DMS153 (cell line): ENCODE measurements at regions not wholly inside any gene's neighbourhood (a gene's known extent, or its start where the extent isn't known, plus 50 kb on each side); places are given as distances from the start of the nearest gene placed in this dataset.

Experiments used
- DNase-seq: peaks from one replicate; lab custom pipeline; 2025; lab: John Stamatoyannopoulos, UW

DNA sequence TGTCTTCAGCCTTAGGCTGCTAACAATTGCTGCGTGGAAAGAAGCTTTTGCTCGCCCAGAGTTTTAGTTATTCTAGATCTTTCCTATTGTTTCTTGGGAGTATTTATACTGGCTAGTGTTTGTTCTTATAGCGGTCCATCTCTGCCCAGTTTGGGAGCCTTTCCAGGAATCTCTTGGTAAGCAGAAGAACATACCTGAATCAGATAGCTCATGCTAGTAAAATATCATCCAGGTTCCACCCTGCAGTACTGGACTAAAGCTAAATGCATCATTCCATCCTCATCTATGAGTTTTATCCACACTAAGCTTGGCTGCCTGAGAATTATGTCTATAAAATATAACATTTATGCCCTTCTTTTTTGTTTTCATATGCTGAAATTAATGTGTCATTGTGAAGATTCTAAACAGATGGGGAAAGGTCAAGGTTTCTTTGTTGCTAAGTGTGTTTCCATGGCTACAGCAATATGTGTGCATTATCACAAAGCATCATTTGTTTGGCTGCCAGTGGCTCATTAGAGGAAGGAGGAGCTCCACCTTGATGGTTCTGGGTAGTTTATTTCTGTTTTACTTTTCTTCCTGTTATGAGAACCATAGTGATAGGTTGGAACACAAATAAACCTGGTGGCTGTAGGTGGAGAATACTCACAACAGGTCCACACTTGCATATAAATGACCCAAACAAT is 182.8 kb downstream of the PIK3C3 start:
- peak; percentile 47 for DNase-seq

DNA sequence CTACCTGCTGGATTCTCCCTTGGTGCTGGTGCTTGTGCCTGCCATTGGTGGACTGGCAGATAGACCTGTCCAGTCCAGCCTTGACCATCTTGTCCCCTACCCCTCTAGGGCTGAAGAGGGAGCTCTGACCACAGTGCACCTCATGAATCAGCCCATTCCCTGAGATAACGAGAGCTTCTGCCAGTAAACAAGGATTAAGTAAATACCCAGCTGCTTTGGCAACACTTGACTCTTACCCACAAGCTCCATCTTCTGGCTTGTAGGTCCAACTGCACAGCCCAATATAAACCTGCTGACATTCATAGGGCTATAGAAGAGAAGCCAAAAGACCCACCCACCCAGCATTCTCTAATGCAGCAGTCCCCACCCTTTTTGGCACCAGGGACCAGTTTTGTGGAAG is 186.4 kb downstream of the PIK3C3 start:
- no peak for DNase-seq

GRCh38 chr18:42155024-42155423 is 200.0 kb downstream of the PIK3C3 start:
- no peak for DNase-seq

GRCh38 chr18:42156281-42156680 is 201.2 kb downstream of the PIK3C3 start:
- no peak for DNase-seq

DNA sequence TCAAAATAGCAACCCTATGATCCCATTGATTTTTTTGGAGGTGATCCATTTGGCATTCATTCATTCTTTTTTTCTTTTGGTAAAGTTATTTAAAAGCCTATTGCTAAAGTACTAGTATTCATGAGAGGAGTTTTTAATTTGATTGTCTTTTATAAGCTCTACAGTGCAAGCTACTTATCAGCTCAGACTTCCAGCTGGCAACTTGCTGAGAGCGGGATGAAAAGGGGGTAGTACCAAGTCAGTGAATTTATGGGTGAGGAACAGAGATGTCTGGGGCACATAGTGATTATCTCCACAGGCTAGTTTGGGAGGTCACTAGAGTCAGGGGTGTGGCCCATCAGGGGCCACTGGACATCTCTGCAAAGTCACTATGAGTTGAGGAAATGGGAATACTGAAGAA is 202.4 kb downstream of the PIK3C3 start:
- no peak for DNase-seq

DNA sequence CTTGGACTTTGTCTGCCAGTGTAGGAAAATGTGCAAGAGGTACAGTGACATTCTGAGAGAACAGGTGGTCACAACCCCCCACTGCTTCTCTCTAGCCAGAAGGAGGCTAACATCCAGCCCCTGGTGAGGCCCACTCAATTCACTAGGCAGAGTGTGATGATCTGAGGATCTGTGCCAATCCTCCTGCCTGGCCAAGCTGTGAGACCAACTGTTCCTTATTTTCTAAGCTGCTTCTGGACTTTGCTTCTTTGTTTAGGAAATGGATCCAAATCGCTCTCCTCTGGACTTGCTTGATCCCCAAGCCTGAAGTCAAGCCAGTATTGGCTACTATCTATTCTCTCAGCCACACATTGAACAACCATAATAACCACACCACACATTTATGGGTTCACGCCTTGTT is 202.8 kb downstream of the PIK3C3 start:
- DNase-seq, result no peak

DNA sequence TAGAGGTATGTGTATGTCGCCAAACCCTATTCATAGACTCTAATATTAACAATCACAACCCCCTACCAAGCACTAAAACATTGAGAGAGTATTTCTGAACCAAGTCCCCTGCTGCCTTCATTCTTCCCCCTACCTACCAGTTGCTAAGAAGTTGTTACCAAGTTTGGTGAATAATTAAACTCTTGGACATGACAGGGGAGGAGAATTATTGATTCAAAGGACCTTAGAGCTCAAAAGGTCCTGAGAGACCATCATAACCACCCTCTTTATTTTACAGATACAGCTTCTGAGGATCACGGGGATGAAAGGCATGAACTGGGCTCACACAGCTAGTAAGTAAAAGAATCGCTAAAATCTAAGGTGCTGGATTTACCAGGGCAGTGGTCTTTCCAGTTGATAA is 204.1 kb downstream of the PIK3C3 start:
- no peak for DNase-seq

DNA sequence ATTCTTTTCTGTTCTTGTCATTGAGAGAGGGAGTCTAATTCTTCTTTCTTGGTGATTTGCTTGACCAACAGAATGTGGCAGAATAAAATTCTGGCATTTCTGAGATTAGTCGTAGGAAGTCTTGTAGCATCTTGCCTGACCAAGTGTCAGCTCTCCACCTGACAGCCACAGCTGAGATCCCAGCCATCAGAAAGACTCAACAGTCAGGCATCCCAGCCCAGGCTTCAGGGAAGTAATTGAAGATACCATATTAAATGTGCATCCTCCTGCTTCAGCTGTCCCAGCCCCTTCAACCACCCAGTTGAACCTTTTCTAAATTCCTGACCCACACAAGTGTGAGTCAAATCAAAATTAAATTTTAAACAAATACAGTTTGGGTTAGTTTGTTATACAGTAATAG is 208.3 kb downstream of the PIK3C3 start:
- no peak for DNase-seq

GRCh38 chr18:42164556-42164955 is 209.5 kb downstream of the PIK3C3 start:
- DNase-seq, result no peak

- no peak for DNase-seq
Observed at GRCh38 chr18:42165922-42166513, 211.0 kb downstream of the PIK3C3 start.

DNA sequence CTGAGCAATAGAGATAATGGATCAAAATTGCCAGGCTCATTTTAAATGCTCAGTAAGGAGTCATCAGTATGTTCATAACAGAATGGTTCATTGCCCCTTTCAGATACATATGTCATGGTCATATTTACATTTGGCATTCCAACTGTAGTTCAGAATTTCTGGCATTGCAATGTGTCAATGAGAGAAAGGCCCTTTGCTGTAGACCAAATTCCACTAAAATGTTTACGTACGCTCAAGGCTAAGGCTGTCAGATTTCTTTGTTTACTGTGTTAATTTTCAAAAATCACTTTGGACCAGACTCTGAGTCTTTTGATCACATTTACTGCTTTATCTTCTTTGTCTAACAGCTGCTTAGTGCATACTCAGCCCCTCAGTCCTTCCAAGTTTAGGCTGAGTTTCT is 213.5 kb downstream of the PIK3C3 start:
- no peak for DNase-seq

DNA sequence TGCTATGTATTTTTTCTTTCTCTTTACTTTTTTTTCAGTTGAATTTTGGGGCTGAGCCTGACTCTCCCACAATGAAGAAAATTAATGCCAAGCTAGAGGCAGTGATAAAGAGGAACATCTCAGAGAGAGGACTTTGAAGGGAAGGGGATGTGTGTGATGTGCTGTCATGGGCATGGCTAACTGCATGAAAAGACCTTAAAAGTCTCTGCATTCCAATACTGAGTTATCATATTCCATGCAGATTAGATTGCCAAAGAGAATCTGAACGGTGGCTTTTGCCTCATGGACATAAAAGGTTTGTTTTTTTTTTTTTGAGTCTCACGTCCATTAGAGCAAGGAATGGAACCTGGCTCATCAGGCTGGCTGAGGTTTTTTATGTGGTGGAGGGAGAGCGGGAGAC is 213.9 kb downstream of the PIK3C3 start:
- DNase-seq, result no peak

- no peak for DNase-seq
Observed at GRCh38 chr18:42174909-42175308, 219.9 kb downstream of the PIK3C3 start.

GRCh38 chr18:42176599-42176998 is 221.6 kb downstream of the PIK3C3 start:
- DNase-seq, result no peak

GRCh38 chr18:42177390-42177789 is 222.4 kb downstream of the PIK3C3 start:
- DNase-seq, result no peak

DNA sequence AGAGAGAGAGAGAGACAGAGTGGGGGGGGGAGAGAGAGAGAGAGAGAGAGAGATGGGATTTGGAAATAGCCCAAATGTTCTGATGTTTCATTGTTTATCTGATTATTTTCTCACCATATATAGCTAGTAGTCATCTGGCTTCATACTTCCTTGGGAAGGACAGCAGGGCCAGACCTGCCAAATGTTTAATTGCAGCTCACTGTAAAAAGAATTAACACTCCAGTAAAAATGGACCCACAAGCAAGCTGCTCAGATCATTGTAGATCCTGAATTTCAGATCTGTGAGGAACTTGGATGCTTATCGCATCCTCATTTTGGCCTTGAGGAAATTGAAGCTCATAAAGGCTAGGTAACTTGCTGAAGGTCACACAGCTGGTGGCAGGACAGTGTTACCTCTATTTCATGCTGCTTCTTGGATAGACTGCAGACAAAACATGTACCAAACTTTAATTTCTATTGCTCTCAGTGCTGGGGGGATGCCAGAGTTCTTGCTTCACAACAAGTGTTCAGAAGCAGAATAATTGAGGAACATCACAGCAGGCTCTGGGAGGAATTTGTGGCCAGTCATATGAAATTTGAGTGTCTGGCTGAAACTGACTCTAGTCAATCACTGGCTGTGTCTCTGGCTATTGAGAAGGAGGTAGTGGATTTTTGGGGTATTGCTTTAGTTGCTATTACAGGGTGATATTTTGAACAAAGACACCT is 223.5 kb downstream of the PIK3C3 start:
- DNase-seq, result no peak

DNA sequence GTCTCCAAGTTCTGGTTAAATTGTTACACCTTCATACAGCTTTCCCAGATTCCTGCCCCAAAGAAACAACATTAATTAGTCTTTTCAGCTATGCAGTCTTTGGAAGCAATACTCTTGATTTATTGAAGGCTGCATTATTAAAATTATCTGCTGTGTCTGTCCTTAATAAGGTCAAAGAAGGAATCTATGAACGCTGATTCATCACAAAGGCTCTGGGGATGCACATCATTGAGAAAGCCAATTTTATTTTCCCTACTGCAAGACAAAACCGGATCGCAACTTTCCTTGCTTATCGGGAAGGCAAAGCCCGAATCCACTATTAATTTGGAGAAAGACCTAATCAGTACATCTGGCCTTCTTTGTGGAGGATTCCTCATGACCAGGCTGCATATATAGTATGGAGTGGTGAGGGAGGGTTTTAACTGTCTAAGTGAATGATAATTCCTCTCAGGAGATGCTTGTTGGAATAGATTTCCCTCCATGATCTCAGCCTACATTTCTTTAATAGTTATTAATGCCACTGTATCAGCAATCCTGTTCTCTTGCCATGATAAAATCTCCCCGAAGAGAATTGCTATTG is 224.6 kb downstream of the PIK3C3 start:
- DNase-seq, result no peak

- no peak for DNase-seq
Observed at GRCh38 chr18:42181474-42181873, 226.4 kb downstream of the PIK3C3 start.

DNA sequence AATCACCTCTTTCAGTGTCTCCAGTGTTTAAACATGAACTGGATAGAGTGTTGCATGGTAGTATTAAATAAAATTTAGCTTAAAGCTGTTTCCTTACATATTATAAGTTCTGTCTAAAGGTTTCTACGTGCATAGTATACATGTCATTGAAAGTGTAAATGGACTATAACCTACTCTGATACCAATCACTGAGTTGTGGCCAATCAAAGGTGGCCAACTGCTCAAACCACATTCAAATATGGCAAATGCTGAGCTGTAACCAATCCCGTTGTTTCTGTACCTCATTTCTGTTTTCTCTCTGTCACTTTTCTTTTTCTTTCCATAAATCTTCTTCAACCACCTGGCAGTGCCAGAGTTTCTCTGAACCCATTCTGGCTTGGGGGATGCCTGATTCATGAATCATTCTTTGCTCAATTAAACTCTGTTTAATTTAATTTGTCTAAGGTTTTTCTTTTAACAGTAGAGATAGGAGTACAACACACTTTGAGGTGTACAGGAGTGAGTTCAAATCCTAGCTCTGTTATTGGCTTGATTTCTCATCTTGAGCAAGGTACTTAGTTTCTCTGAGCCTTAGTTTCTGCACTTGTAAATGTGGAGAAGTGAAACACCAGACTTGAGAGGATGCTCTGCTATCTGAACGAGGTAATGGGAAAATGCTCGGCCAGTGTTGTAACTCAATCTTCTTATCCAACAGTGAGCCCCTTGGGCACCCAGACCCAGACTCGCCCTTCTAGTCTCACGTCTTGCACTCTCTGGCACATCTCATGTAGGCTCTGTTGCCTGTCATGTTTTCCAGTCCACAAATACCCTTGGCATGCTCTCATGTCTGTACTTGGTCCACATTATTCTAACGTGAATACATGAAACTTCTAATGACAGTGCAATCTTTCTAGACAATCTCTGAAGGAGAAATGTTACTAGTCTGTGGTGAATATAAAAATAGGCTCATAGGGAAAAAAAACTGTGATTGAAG is 228.0 kb downstream of the PIK3C3 start:
- no peak for DNase-seq

DNA sequence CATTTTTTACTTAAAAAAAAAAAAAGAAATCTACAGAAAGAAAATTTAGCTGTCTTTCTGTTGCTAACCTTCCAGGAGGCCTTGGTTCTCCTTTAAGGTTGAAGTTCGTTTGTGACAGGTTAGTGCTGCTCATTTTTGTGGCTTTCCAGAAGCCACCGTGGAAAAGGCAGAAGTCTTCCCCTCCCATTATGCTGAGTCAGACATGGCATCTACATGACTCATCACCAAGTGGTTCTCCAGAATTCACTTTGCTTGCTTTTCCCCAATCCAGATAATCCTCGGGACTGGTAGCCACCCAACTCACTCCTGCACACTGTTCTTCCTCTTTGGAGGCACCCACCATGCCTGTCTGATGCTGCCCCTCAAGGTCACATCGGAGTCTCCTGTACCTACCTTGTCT is 228.7 kb downstream of the PIK3C3 start:
- DNase-seq, result no peak

- no peak for DNase-seq
Observed at GRCh38 chr18:42184685-42185477, 229.8 kb downstream of the PIK3C3 start.
